GM12878 (cell line): ENCODE measurements at regions not wholly inside any gene's neighbourhood (a gene's known extent, or its start where the extent isn't known, plus 50 kb on each side); places are given as distances from the start of the nearest gene placed in this dataset.

ENCODE experiments used
- E2F8 ChIP-seq: fragments of 450-650 bp; IDR thresholded peaks from 2 replicates; pipeline ENCODE4 v1.6.1; 2018; ENCODE audit warnings: mild to moderate bottlenecking, low read depth, moderate library complexity; ENCODE audit not compliant: partially characterized antibody
- HCFC1 ChIP-seq: fragments of 150-350 bp; IDR thresholded peaks from 2 replicates; pipeline ENCODE4 v1.6.1; 2014; ENCODE audit warnings: low read length
- MXI1 ChIP-seq: fragments of 150-350 bp; IDR thresholded peaks from 2 replicates; pipeline ENCODE4 v1.6.1; 2011; ENCODE audit warnings: low read depth, mild to moderate bottlenecking, inconsistent platforms, low read length, improper control_type of control experiment
- RAD21 ChIP-seq: IDR thresholded peaks from 2 replicates; pipeline ENCODE4 v1.6.1; 2011; ENCODE audit warnings: mild to moderate bottlenecking, low read depth, low read length, moderate library complexity; ENCODE audit not compliant: insufficient read depth
- SMC3 ChIP-seq: IDR thresholded peaks from 2 replicates; pipeline ENCODE4 v1.6.1; 2011; ENCODE audit warnings: low read length, improper control_type of control experiment, borderline replicate concordance
- TBL1XR1 ChIP-seq: IDR thresholded peaks from 2 replicates; pipeline ENCODE4 v1.6.1; 2012; ENCODE audit warnings: low read depth, low read length, improper control_type of control experiment
- ZNF592 ChIP-seq: fragments of 450-650 bp; IDR thresholded peaks from 2 replicates; pipeline ENCODE4 v1.6.1; 2017; ENCODE audit warnings: mild to moderate bottlenecking, moderate library complexity

GRCh38 chr5:58366461-58366860 is 93.4 kb downstream of the PLK2 start (continued):
- TF ChIP-seq ZNF592 (no peak), HCFC1 (no peak), MXI1 (no peak), TBL1XR1 (no peak), RAD21 (no peak), SMC3 (no peak), E2F8 (no peak)
